Activated naive CD8-positive, alpha-beta T cell treated with anti-CD3 and anti-CD28 coated beads, Interleukin-2, amount 50 U/mL, for 24 hours (primary cell): ENCODE measurements at regions not wholly inside any gene's neighbourhood (a gene's known extent, or its start where the extent isn't known, plus 50 kb on each side); places are given as distances from the start of the nearest gene placed in this dataset.
"Not testable (repeated sequence)": the region's sequence is repeated elsewhere in the genome, so short reads cannot be mapped to it uniquely, and the experiment has no call there.

Experiments used
- ATAC-seq: fragments of 150-1000 bp; cut with Tn5 transposase; one replicate; pipeline ENCODE4 v1.10.0; 2021
- DNase-seq: peaks from one replicate; pipeline ENCODE4 v3.0.0; 2021
- H3K27ac Mint-ChIP-seq: one replicate; pipeline ENCODE4 v1.8.0; 2021; ENCODE audit warnings: mild to moderate bottlenecking, mixed read lengths
- H3K27me3 Mint-ChIP-seq: one replicate; pipeline ENCODE4 v1.8.0; 2021; ENCODE audit warnings: mixed read lengths
- H3K36me3 Mint-ChIP-seq: one replicate; pipeline ENCODE4 v1.8.0; 2021; ENCODE audit warnings: low read depth, mixed read lengths
- H3K4me1 Mint-ChIP-seq: one replicate; pipeline ENCODE4 v1.8.0; 2021; ENCODE audit warnings: mixed read lengths
- H3K4me3 Mint-ChIP-seq: one replicate; pipeline ENCODE4 v1.8.0; 2021; ENCODE audit warnings: mild to moderate bottlenecking, moderate library complexity, mixed read lengths
- H3K9me3 Mint-ChIP-seq: one replicate; pipeline ENCODE4 v1.8.0; 2021; ENCODE audit warnings: mixed read lengths

DNA sequence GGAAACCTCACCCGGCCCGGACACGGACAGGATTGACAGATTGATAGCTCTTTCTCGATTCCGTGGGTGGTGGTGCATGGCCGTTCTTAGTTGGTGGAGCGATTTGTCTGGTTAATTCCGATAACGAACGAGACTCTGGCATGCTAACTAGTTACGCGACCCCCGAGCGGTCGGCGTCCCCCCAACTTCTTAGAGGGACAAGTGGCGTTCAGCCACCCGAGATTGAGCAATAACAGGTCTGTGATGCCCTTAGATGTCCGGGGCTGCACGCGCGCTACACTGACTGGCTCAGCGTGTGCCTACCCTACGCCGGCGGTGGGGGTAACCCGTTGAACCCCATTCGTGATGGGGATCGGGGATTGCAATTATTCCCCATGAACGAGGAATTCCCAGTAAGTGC lies 2266.3 kb upstream of the TPTE start:
- not testable (repeated sequence) for H3K36me3 Mint-ChIP-seq, H3K4me3 Mint-ChIP-seq, H3K27ac Mint-ChIP-seq, H3K4me1 Mint-ChIP-seq, H3K27me3 Mint-ChIP-seq, ATAC-seq, H3K9me3 Mint-ChIP-seq
- DNase-seq, result peak; percentile 3

- not testable (repeated sequence) for H3K27ac Mint-ChIP-seq, H3K36me3 Mint-ChIP-seq, ATAC-seq, H3K4me1 Mint-ChIP-seq, H3K27me3 Mint-ChIP-seq, H3K4me3 Mint-ChIP-seq, H3K9me3 Mint-ChIP-seq
- DNase-seq, result peak; percentile 10
Observed at GRCh38 chr21:8257083-8257799, 2264.1 kb upstream of the TPTE start.

DNA sequence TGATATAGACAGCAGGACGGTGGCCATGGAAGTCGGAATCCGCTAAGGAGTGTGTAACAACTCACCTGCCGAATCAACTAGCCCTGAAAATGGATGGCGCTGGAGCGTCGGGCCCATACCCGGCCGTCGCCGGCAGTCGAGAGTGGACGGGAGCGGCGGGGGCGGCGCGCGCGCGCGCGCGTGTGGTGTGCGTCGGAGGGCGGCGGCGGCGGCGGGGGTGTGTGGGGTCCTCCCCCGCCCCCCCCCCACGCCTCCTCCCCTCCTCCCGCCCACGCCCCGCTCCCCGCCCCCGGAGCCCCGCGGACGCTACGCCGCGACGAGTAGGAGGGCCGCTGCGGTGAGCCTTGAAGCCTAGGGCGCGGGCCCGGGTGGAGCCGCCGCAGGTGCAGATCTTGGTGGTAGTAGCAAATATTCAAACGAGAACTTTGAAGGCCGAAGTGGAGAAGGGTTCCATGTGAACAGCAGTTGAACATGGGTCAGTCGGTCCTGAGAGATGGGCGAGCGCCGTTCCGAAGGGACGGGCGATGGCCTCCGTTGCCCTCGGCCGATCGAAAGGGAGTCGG lies 2261.2 kb upstream of the TPTE start:
- DNase-seq, H3K9me3 Mint-ChIP-seq, H3K27ac Mint-ChIP-seq, H3K4me1 Mint-ChIP-seq, ATAC-seq, H3K4me3 Mint-ChIP-seq, H3K27me3 Mint-ChIP-seq, H3K36me3 Mint-ChIP-seq: not testable (repeated sequence)
